HUES6 (cell line): ENCODE measurements at regions not wholly inside any gene's neighbourhood (a gene's known extent, or its start where the extent isn't known, plus 50 kb on each side); places are given as distances from the start of the nearest gene placed in this dataset.

Source experiments
- H3K27ac ChIP-seq: 2 replicates; pipeline ENCODE4 v1.7.0; 2013; ENCODE audit warnings: low read depth, mild to moderate bottlenecking, low read length, inconsistent platforms
- H3K27me3 ChIP-seq: 2 replicates; pipeline ENCODE4 v1.6.1; 2013; ENCODE audit warnings: low read length; ENCODE audit not compliant: control insufficient read depth, insufficient read depth
- H3K36me3 ChIP-seq: 2 replicates; pipeline ENCODE4 v1.6.1; 2013; ENCODE audit warnings: low read length; ENCODE audit not compliant: control insufficient read depth, insufficient read depth
- H3K4me1 ChIP-seq: 2 replicates; pipeline ENCODE4 v1.6.1; 2013; ENCODE audit warnings: low read length; ENCODE audit not compliant: control insufficient read depth, insufficient read depth
- H3K4me3 ChIP-seq: 2 replicates; pipeline ENCODE4 v1.5.1; 2013; ENCODE audit warnings: low read depth, low read length
- H3K9ac ChIP-seq: one replicate; pipeline ENCODE4 v1.6.1; 2013; ENCODE audit warnings: mild to moderate bottlenecking, low read length
- H3K9me3 ChIP-seq: 2 replicates; pipeline ENCODE4 v1.6.1; 2013; ENCODE audit warnings: low read depth, low read length; ENCODE audit not compliant: control insufficient read depth, insufficient read depth

DNA sequence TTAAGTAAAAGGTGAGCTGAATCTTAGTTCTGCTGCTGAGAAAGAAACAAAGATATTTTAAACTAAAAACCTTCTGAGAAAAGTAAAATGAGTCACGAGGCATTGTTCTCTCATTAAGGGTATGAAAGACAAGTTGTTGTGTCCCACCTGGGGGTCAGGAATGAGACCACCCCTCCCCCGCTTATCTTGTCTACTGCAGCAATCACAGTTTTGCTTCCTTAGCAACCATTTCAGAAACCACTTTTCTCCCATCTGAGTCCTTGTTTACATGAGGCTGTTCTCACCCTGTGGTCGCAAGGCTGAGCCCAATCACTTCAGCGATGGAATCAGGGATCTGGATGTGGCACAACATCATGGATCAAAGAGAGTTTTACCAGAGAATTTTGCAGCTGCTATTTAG lies 377.6 kb upstream of the NETO1 start:
- Histone ChIP-seq H3K36me3 (no peaks in the 10 kb centered on the region; the same call in 1 of the 2 replicates), H3K4me3 (0 out of 2 replicates have a peak overlapping the region, but pooled peaks have one; percentile 13), H3K27me3 (no peaks in the 10 kb centered on the region), H3K9me3 (peaks cover 8% of the 10 kb centered on the region; the same call in 1 of the 2 replicates), H3K4me1 (peaks cover 18% of the 10 kb centered on the region), H3K27ac (peak overlapping the region; percentile 76), H3K9ac (no peak overlapping the region)

DNA sequence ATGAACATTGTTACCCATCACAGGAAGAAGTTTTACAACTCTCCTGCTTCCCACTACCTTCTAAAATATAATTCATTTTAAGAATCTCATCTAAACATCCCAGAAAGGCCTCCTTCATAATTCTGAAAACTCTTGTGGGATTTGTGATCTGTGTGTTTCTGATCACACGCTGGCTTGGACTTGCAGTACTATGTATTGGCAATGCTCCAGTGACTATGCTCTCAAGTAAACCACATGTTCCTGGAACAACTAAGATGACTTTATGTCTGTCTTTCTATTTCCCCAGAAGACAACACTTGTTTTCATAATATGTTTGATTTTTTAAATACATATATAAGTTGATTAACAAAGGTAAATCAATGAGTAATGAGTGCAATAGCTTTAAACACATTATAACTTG lies 376.6 kb upstream of the NETO1 start:
- H3K27ac ChIP-seq, result peak overlapping the region; percentile 76; the same call in 1 of the 2 replicates
- peaks cover 18% of the 10 kb centered on the region for H3K4me1 ChIP-seq
- no peaks in the 10 kb centered on the region; the same call in 1 of the 2 replicates for H3K36me3 ChIP-seq
- H3K4me3 ChIP-seq, result no peak overlapping the region
- peaks cover 8% of the 10 kb centered on the region; the same call in 1 of the 2 replicates for H3K9me3 ChIP-seq
- no peak overlapping the region for H3K9ac ChIP-seq
- H3K27me3 ChIP-seq, result no peaks in the 10 kb centered on the region

DNA sequence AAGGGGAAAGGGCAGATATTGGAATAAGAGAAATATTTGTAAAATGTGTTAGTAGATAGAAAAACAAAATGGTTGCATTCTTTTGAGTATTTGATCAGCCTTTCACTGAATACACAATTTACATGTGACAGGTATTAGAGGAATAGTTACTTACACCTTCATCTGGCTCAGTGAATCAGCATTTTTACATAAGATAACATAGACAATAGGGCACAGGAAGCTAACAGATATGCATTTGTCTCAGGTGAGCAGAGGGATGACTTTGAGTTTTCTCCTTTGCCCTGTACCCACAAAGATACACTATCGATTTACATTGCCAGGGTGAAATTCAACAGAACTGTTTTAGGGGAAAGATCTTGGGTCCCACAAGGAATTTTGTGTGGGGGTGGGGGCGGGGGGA lies 373.1 kb upstream of the NETO1 start:
- H3K4me3 ChIP-seq, result no peak overlapping the region

DNA sequence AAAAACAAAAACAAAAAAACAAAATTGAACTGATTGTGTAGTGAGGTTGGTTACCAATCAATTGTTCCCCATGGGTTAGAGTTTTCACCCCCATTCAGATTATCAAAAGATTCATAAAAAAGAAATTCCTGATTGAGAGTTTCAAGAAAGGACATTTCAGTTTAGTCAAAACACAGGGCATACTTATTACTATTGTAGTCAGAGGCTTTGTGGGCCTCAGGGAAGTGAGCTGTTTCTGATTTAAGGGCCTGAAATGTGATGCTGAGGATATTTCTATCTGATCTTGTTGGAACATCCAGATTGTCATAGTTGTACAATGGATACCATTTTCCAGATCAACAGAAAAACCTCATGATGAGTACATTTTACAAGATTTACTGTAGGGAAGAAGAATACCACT lies 368.1 kb upstream of the NETO1 start:
- Histone ChIP-seq H3K27ac (no peak overlapping the region), H3K27me3 (no peaks in the 10 kb centered on the region), H3K4me3 (no peak overlapping the region), H3K4me1 (no peaks in the 10 kb centered on the region), H3K9ac (no peak overlapping the region), H3K36me3 (no peaks in the 10 kb centered on the region), H3K9me3 (no peaks in the 10 kb centered on the region)

More for the DNA sequence above, 373.1 kb upstream of the NETO1 start:
- no peaks in the 10 kb centered on the region for H3K27me3 ChIP-seq
- H3K9me3 ChIP-seq, result peaks cover 8% of the 10 kb centered on the region; the same call in 1 of the 2 replicates
- peaks cover 13% of the 10 kb centered on the region for H3K4me1 ChIP-seq
- H3K9ac ChIP-seq, result no peak overlapping the region
- peak overlapping the region; percentile 67; the same call in 1 of the 2 replicates for H3K27ac ChIP-seq
- no peaks in the 10 kb centered on the region; the same call in 1 of the 2 replicates for H3K36me3 ChIP-seq

DNA sequence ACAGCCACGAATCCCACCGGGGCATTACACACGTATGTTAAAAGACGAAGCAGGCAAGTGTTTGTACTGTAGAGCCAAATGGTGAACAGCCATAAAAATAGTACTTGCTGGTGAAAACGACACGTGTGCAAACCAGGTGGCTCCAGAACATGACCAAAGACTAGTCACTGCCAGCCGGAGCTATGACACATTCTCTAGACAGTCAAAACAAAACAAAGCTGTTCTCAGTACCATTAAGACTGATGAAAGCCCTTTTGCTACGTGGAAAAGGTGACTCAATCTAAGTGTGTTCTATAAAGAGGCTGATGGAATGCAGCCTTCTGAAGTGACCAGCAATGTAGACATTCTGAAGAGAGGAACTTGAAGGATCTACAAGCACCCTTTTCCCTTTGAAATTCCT lies 367.7 kb upstream of the NETO1 start:
- Histone ChIP-seq H3K9ac (no peak overlapping the region), H3K4me3 (no peak overlapping the region), H3K27ac (no peak overlapping the region), H3K36me3 (no peaks in the 10 kb centered on the region), H3K4me1 (no peaks in the 10 kb centered on the region), H3K9me3 (no peaks in the 10 kb centered on the region), H3K27me3 (no peaks in the 10 kb centered on the region)

DNA sequence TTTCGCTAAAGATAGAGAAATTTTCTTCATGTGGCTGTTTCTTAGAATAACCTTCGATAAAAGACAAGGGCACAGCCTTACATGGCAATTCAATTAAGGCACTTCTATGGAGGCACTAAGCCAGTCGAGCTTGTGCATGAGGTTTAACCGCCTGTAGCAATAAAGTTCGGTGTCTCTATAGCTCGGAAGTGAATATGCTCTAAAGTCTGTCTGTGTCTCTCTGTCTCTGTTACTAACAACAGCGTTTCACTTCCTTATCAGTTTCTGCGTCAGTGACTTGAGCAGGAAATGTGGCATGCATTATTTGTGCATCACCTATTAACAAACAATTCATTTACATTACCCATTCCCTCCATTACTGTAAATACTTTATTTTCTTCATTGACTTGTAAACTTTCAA lies 365.1 kb upstream of the NETO1 start:
- Histone ChIP-seq H3K9me3 (no peaks in the 10 kb centered on the region), H3K4me1 (no peaks in the 10 kb centered on the region), H3K4me3 (no peak overlapping the region), H3K27ac (no peak overlapping the region), H3K9ac (no peak overlapping the region), H3K36me3 (no peaks in the 10 kb centered on the region), H3K27me3 (no peaks in the 10 kb centered on the region)

DNA sequence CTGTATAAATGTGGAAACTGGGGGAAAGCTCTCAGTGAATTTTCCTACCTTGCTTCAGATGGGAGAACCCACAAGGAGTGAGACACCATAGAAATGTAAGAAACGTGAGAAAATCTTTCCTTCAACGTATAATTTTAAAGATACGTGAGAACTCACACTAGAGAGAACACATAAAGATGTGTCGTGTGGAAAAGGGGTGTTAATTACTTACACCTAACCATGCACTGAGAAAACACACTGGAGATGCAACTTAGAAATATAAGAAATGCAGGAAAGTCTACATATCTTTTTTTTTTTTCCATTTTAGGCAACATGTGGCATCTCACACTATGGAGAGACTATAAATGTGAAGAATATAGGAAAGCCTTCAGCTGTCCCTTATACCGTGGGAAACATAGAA lies 352.9 kb upstream of the NETO1 start:
- H3K9me3 ChIP-seq, result peaks cover 22% of the 10 kb centered on the region

DNA sequence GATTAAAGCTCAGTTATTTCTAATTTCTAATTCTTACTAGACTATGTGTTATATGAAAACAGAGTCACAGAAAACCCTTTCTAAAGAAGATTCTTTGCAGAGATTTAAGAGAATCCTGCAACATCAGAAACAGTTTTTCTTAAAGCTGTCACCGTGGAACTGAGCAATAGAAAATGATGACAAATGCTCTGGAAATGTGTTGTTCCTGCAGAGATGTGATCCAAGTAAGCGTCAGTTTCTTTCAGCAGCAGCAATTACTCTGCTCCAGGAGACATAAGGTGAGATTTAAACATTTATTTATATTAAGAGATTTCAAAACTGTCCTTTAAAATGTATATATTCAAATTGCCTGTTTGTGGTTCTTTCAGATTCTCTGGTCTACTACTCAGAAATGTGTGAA lies 350.5 kb upstream of the NETO1 start:
- H3K4me1 ChIP-seq, result no peaks in the 10 kb centered on the region
- H3K9me3 ChIP-seq, result peaks cover 22% of the 10 kb centered on the region
- no peak overlapping the region for H3K4me3 ChIP-seq
- no peaks in the 10 kb centered on the region for H3K36me3 ChIP-seq
- H3K27me3 ChIP-seq, result no peaks in the 10 kb centered on the region
- H3K9ac ChIP-seq, result no peak overlapping the region
- H3K27ac ChIP-seq, result no peak overlapping the region

More for the DNA sequence above, 352.9 kb upstream of the NETO1 start:
- no peaks in the 10 kb centered on the region for H3K4me1 ChIP-seq
- H3K36me3 ChIP-seq, result no peaks in the 10 kb centered on the region
- H3K27me3 ChIP-seq, result no peaks in the 10 kb centered on the region
- H3K27ac ChIP-seq, result no peak overlapping the region
- no peak overlapping the region for H3K9ac ChIP-seq
- no peak overlapping the region for H3K4me3 ChIP-seq

DNA sequence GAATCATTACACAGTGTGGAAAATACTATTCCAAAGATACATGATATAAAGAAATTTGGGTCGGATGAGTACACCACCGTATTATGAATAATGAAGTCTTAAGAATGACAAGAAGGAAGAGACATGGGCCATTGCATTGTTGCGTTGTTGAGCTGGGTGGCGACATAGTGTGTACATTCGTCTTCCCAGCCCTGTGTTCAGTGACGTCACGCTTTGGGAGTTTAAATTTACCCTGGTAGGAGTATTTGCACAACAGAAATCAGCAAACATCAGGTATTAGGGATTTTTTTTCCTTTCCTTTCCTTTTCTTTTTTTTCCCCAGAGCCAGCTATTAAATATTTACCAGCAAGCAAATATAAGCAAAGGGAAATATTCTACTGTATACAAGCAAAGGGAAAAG lies 347.2 kb upstream of the NETO1 start:
- no peak overlapping the region for H3K4me3 ChIP-seq
- H3K27ac ChIP-seq, result no peak overlapping the region
- H3K9me3 ChIP-seq, result peaks cover 12% of the 10 kb centered on the region
- H3K27me3 ChIP-seq, result no peaks in the 10 kb centered on the region
- no peaks in the 10 kb centered on the region for H3K4me1 ChIP-seq
- H3K9ac ChIP-seq, result no peak overlapping the region
- no peaks in the 10 kb centered on the region for H3K36me3 ChIP-seq

DNA sequence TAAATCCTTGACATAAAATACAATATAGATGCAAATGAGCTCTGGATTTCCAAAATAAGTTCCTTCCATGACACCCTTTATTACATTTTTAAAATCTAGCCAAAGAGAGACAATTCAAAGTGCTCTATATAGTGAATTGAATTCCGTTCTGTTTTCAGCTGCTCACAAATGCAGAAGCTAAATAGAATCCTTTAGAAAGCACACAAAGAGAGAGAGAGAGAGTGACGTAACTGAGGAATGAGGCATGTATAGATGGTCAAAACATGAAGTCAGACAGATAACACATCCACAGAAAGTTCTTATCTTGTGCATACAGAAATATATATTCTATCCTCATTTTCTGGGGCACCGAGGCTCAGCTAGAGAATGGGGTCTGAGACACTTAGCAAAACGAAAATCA lies 344.7 kb upstream of the NETO1 start:
- Histone ChIP-seq H3K27ac (no peak overlapping the region), H3K36me3 (no peaks in the 10 kb centered on the region), H3K4me1 (no peaks in the 10 kb centered on the region), H3K27me3 (no peaks in the 10 kb centered on the region), H3K9me3 (no peaks in the 10 kb centered on the region), H3K9ac (no peak overlapping the region), H3K4me3 (no peak overlapping the region)

DNA sequence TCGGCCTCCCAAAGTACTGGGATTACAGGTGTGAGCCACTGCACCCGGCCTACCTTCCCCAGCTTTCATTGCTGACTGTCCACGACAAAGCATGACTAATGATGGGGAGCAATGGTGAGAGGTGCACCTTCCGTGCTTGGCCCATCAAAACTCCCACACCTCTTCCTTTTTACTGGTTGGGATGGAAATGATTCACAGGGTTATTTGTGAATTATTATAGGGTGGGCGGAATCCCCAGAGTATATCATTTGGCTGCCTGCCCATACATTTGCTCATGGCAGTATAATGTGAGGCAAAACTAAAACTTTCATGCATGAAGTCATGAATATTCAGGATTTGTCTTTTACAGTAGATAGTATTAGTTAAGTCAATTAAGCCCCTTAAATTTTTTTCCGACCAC lies 334.2 kb upstream of the NETO1 start:
- Histone ChIP-seq H3K9ac (no peak overlapping the region), H3K9me3 (no peaks in the 10 kb centered on the region), H3K27ac (no peak overlapping the region), H3K36me3 (no peaks in the 10 kb centered on the region), H3K4me3 (no peak overlapping the region), H3K4me1 (no peaks in the 10 kb centered on the region), H3K27me3 (no peaks in the 10 kb centered on the region)

DNA sequence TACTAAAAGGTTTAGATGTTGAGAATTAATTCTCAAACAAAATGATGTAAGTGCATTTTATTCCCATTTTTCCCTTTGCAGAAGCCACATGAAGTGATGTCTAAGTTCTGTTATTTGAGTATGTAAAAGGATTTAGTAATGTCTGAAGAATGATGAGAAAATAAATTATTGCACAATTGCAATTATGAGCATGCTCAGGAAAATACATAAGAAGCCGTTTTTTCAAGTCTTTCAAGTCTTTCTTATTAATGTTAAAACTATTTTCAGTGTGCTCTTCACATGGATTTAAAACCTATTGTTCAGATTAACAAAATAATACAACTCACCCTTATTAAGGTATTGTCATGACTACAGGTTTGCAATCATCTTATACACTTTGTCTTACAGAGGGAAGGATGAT lies 331.4 kb upstream of the NETO1 start:
- Histone ChIP-seq H3K27me3 (no peaks in the 10 kb centered on the region), H3K4me1 (no peaks in the 10 kb centered on the region), H3K4me3 (no peak overlapping the region), H3K9me3 (no peaks in the 10 kb centered on the region), H3K36me3 (no peaks in the 10 kb centered on the region), H3K9ac (no peak overlapping the region), H3K27ac (no peak overlapping the region)
